ENCODE measurements at regions not wholly inside any gene's neighbourhood (a gene's known extent, or its start where the extent isn't known, plus 50 kb on each side); places are given as distances from the start of the nearest gene placed in this dataset.
"Not testable (repeated sequence)": the region's sequence is repeated elsewhere in the genome, so short reads cannot be mapped to it uniquely, and the experiment has no call there.

- Mint-ChIP-seq H3K9me3 (peaks cover 2% of the 10 kb centered on the region in 2 donors), H3K4me1 (ENCODE audit: low read depth) (no peaks in the 10 kb centered on the region), H3K36me3 (ENCODE audit: insufficient read depth in 2 of 2) (no peaks in the 10 kb centered on the region), H3K27me3 (ENCODE audit: low read depth) (no peaks in the 10 kb centered on the region), H3K4me3 (no peak overlapping the region), H3K27ac (no peak overlapping the region)
- ATAC-seq (replicated peaks in 1 of 2) (no peak), DNase-seq (no peak)
Observed at GRCh38 chr6:114888241-114888640, 545.4 kb upstream of the HS3ST5 start.

DNA sequence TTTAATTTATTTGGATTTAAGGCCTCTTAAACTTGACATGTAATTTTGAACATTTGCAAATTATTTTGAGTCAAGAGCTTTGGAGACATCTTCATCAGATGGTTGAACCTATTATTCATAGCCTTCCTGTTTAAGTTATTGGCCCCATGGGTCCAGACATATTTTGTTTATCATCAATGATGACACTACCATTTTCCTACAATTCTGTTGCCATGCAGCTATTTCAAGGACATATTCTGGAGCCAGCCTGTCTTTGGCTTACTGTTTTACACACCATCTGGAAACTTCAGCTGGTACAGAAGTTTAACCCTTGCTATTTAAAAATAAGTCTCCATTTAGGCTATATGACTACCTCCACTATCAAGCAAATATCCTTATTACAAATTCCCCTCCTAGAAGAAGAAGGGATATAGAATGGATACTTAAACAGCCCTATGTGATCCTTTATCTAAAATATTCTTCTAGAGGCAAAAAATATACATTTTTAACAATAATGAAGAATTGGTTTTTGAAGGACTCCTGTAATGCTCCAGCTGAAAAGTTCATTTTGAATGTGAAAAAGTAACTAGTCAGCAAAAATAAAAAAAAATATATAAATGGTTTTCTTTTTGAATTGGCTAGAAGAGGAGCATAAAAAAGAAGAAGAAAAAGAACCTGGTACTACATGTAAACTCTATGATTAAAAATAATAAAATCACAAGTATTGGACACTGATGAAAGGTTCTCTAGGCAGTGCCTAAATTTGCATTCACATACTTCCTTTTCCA is 544.0 kb upstream of the HS3ST5 start:
- Mint-ChIP-seq H3K4me1 (ENCODE audit: low read depth) (no peaks in the 10 kb centered on the region), H3K27me3 (ENCODE audit: low read depth) (no peaks in the 10 kb centered on the region), H3K36me3 (ENCODE audit: insufficient read depth in 2 of 2) (no peaks in the 10 kb centered on the region), H3K9me3 (peaks cover 2% of the 10 kb centered on the region in 2 donors), H3K4me3 (no peak overlapping the region), H3K27ac (no peak overlapping the region)
- DNase-seq: no peak
- no peak for ATAC-seq (replicated peaks in 1 of 2)

DNA sequence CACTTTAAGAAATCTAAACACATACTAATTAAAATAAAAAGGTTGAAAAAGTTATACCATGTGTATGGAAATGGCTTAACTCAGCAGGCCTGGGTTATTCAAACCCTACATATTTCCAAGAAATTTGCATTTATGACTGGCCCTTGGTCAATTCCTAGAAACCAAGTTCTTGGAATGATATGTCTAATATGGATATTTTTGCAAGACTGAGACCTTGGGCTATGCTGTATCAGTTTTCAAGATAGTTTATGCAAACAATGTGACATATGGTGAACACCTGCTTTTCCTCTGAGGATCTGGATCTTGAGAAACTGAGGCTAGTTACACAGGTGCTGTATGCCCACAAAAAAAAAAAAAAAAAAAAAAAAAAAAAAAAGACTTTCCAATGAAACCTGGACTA is 536.9 kb upstream of the HS3ST5 start:
- no peak overlapping the region for H3K4me3 Mint-ChIP-seq
- H3K9me3 Mint-ChIP-seq: peaks cover 2 to 11% of the 10 kb centered on the region in 2 donors
- ATAC-seq (replicated peaks in 1 of 2) (no peak), DNase-seq (no peak)
- H3K4me1 Mint-ChIP-seq (ENCODE audit: low read depth): no peaks in the 10 kb centered on the region
- H3K27me3 Mint-ChIP-seq (ENCODE audit: low read depth): no peaks in the 10 kb centered on the region
- no peaks in the 10 kb centered on the region for H3K36me3 Mint-ChIP-seq (ENCODE audit: insufficient read depth in 2 of 2)
- H3K27ac Mint-ChIP-seq: no peak overlapping the region

- no peaks in the 10 kb centered on the region for H3K36me3 Mint-ChIP-seq (ENCODE audit: insufficient read depth in 2 of 2)
- H3K4me1 Mint-ChIP-seq (ENCODE audit: low read depth): no peaks in the 10 kb centered on the region
- H3K27ac Mint-ChIP-seq: no peak overlapping the region
Observed at GRCh38 chr6:114878091-114878490, 535.3 kb upstream of the HS3ST5 start.

GRCh38 chr6:114874410-114874809 is 531.6 kb upstream of the HS3ST5 start:
- ATAC-seq (replicated peaks in 1 of 2): no peak
- Mint-ChIP-seq H3K4me1 (ENCODE audit: low read depth) (no peaks in the 10 kb centered on the region), H3K4me3 (no peak overlapping the region), H3K27me3 (ENCODE audit: low read depth) (no peaks in the 10 kb centered on the region), H3K36me3 (ENCODE audit: insufficient read depth in 2 of 2) (no peaks in the 10 kb centered on the region), H3K27ac (no peak overlapping the region), H3K9me3 (peaks cover 7 to 12% of the 10 kb centered on the region in 2 donors)
- no peak for DNase-seq

More at GRCh38 chr6:114878091-114878490, 535.3 kb upstream of the HS3ST5 start:
- Mint-ChIP-seq H3K27me3 (ENCODE audit: low read depth) (no peaks in the 10 kb centered on the region), H3K4me3 (no peak overlapping the region), H3K9me3 (peaks cover 4 to 12% of the 10 kb centered on the region in 2 donors)
- ATAC-seq (replicated peaks in 1 of 2) (no peak), DNase-seq (no peak)

DNA sequence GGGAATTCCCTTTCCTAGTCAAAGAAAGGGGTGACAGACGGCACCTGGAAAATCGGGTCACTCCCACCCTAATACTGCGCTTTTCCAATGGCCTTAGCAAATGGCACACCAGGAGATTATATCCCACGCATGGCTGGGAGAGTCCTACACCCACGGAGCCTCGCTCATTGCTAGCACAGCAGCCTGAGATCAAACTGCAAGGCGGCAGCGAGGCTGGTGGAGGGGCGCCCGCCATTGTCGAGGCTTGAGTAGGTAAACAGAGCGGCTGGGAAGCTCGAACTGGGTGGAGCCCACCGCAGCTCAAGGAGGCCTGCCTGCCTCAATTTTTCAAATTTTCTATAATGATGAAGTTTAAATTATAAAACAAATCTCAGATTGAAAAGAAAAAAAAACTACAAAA is 522.7 kb upstream of the HS3ST5 start:
- not testable (repeated sequence) for H3K36me3 Mint-ChIP-seq (ENCODE audit: insufficient read depth in 2 of 2); H3K4me3 Mint-ChIP-seq

DNA sequence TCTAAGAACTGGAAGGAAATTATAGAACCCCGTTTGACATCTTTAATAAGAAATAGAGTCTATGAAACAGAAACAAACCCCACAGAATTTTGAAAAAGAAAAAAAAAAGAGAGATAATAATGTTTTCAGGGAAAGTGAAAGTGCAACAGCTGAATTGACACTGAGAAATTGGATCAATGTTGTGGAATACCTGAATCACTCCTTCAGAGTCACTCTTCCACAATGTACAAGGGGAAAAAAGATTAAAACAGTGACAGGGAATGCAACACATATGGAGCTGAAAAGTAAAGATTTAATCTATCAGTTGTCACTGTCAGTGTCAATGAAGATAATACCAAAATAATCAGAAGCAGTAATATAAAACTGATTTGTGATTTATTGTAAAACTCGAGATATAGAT is 520.8 kb upstream of the HS3ST5 start:
- Mint-ChIP-seq H3K4me3 (no peak overlapping the region), H3K27ac (no peak overlapping the region), H3K9me3 (peaks cover 0 to 3% of the 10 kb centered on the region in 2 donors), H3K4me1 (ENCODE audit: low read depth) (no peaks in the 10 kb centered on the region), H3K27me3 (ENCODE audit: low read depth) (no peaks in the 10 kb centered on the region), H3K36me3 (ENCODE audit: insufficient read depth in 2 of 2) (peaks cover 0 to 1% of the 10 kb centered on the region in 2 donors)
- DNase-seq (no peak), ATAC-seq (replicated peaks in 1 of 2) (no peak)

More for the DNA sequence above, 522.7 kb upstream of the HS3ST5 start:
- not testable (repeated sequence) for H3K27ac Mint-ChIP-seq; H3K4me1 Mint-ChIP-seq (ENCODE audit: low read depth); H3K9me3 Mint-ChIP-seq; ATAC-seq (replicated peaks in 1 of 2); DNase-seq; H3K27me3 Mint-ChIP-seq (ENCODE audit: low read depth)

DNA sequence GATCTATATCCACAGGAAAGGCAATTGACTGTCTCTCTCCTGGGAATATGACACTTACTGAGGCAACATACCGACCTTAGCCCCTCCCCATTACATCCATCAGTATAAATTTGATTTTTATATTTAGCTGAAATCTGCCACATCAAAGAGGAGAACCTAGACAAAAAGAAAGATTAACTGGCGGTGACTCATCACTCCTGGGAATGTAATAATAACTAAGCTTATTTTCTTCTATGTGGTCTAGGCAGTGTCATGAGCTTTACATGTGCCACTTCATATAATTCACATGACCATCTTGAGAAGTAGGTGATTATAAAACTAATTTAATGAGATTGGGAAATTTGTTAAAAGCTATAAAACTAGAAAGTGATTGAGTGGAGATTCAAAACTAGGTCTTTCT is 520.0 kb upstream of the HS3ST5 start:
- no peak overlapping the region for H3K4me3 Mint-ChIP-seq
- H3K27me3 Mint-ChIP-seq (ENCODE audit: low read depth): no peaks in the 10 kb centered on the region
- H3K36me3 Mint-ChIP-seq (ENCODE audit: insufficient read depth in 2 of 2): peaks cover 0 to 1% of the 10 kb centered on the region in 2 donors
- no peak for ATAC-seq (replicated peaks in 1 of 2)
- no peaks in the 10 kb centered on the region for H3K4me1 Mint-ChIP-seq (ENCODE audit: low read depth)
- H3K9me3 Mint-ChIP-seq: peaks cover 0 to 3% of the 10 kb centered on the region in 2 donors
- H3K27ac Mint-ChIP-seq: no peak overlapping the region
- no peak for DNase-seq

- Mint-ChIP-seq H3K27me3 (ENCODE audit: low read depth) (no peaks in the 10 kb centered on the region), H3K4me1 (ENCODE audit: low read depth) (no peaks in the 10 kb centered on the region), H3K27ac (no peak overlapping the region), H3K9me3 (peaks cover 2 to 3% of the 10 kb centered on the region in 2 donors), H3K4me3 (no peak overlapping the region), H3K36me3 (ENCODE audit: insufficient read depth in 2 of 2) (peaks cover 0 to 1% of the 10 kb centered on the region in 2 donors)
- ATAC-seq (replicated peaks in 1 of 2): no peak
- no peak for DNase-seq
Observed at GRCh38 chr6:114862064-114862463, 519.2 kb upstream of the HS3ST5 start.

DNA sequence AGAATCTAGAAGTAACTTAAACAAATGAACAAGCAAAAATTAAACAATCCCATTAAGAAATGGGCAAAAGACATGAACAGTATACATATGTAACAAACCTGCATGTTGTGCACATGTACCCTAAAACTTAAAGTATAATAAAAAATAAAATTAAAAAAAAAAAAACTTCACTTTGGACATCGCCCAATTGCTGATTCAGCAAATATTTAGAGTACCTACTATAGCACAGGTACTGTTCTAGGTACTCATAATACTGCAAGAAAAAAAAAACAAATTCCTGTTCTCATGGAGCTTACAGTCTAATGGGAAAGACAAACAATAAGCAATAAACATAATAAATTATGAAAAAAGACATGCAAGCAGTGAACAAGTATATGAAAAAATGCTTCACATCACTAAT is 501.5 kb upstream of the HS3ST5 start:
- no peak overlapping the region for H3K4me3 Mint-ChIP-seq
- peaks cover 0 to 4% of the 10 kb centered on the region in 2 donors for H3K36me3 Mint-ChIP-seq (ENCODE audit: insufficient read depth in 2 of 2)
- H3K4me1 Mint-ChIP-seq (ENCODE audit: low read depth): no peaks in the 10 kb centered on the region
- no peak overlapping the region for H3K27ac Mint-ChIP-seq
- DNase-seq: no peak
- H3K9me3 Mint-ChIP-seq: peaks cover 9 to 15% of the 10 kb centered on the region in 2 donors
- no peak for ATAC-seq (replicated peaks in 1 of 2)
- no peaks in the 10 kb centered on the region for H3K27me3 Mint-ChIP-seq (ENCODE audit: low read depth)

GRCh38 chr6:114839019-114839418 is 496.2 kb upstream of the HS3ST5 start:
- Mint-ChIP-seq H3K27me3 (ENCODE audit: low read depth) (no peaks in the 10 kb centered on the region), H3K27ac (no peak overlapping the region), H3K4me3 (no peak overlapping the region), H3K4me1 (ENCODE audit: low read depth) (no peaks in the 10 kb centered on the region), H3K36me3 (ENCODE audit: insufficient read depth in 2 of 2) (peaks cover 0 to 3% of the 10 kb centered on the region in 2 donors), H3K9me3 (peaks cover 12 to 14% of the 10 kb centered on the region in 2 donors)
- DNase-seq (no peak), ATAC-seq (replicated peaks in 1 of 2) (no peak)

DNA sequence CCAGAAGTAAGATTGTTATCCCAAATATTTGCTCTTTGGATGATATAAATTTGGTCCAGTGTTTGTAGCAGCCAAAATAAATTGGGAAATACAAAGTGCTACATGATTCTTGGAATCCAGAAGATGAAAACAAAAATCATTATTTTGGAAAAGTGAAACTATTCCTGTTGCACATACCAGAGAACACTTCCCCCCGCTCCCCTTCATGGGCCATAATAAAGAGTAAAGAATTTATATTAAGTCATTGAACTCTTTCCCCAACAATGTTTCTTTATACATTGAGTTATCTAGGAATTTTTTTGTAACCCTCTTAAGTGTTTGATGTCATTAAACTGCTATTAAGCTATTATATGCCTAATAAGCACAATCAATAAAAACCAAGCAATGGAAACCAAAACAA is 490.4 kb upstream of the HS3ST5 start:
- H3K4me1 Mint-ChIP-seq (ENCODE audit: low read depth): no peaks in the 10 kb centered on the region
- no peak overlapping the region for H3K4me3 Mint-ChIP-seq

GRCh38 chr6:114830515-114830914 is 487.7 kb upstream of the HS3ST5 start:
- no peak for DNase-seq
- no peaks in the 10 kb centered on the region for H3K4me1 Mint-ChIP-seq (ENCODE audit: low read depth)
- no peak overlapping the region for H3K4me3 Mint-ChIP-seq
- H3K9me3 Mint-ChIP-seq: peaks cover 3 to 7% of the 10 kb centered on the region in 2 donors
- no peaks in the 10 kb centered on the region for H3K36me3 Mint-ChIP-seq (ENCODE audit: insufficient read depth in 2 of 2)
- no peak overlapping the region for H3K27ac Mint-ChIP-seq
- no peak for ATAC-seq (replicated peaks in 1 of 2)
- H3K27me3 Mint-ChIP-seq (ENCODE audit: low read depth): no peaks in the 10 kb centered on the region

More for the DNA sequence above, 490.4 kb upstream of the HS3ST5 start:
- Mint-ChIP-seq H3K9me3 (peaks cover 4 to 9% of the 10 kb centered on the region in 2 donors), H3K27me3 (ENCODE audit: low read depth) (no peaks in the 10 kb centered on the region), H3K27ac (no peak overlapping the region), H3K36me3 (ENCODE audit: insufficient read depth in 2 of 2) (no peaks in the 10 kb centered on the region)
- ATAC-seq (replicated peaks in 1 of 2) (no peak), DNase-seq (no peak)

DNA sequence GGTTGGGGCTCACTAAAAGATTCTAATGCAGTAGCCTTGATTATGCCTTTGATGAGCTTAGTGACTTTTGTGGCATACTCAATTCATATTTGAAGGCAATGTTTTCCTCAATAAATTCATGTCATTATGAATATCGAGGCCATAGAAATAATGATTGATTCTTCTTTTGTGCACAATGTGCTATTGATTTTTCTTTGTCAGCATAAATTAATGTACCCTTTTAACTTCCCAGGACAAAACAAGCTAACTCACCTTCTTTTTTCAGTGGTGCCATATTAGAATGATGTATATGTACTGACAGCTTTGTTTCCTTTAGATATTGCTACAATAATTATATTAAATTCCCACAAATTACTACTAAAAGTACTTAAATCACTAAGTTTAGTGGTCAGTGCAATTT is 484.3 kb upstream of the HS3ST5 start:
- H3K27ac Mint-ChIP-seq: no peak overlapping the region
- H3K9me3 Mint-ChIP-seq: peaks cover 1 to 4% of the 10 kb centered on the region in 2 donors
- H3K27me3 Mint-ChIP-seq (ENCODE audit: low read depth): no peaks in the 10 kb centered on the region
- H3K36me3 Mint-ChIP-seq (ENCODE audit: insufficient read depth in 2 of 2): no peaks in the 10 kb centered on the region
- H3K4me1 Mint-ChIP-seq (ENCODE audit: low read depth): no peaks in the 10 kb centered on the region
- ATAC-seq (replicated peaks in 1 of 2) (no peak), DNase-seq (no peak)
- H3K4me3 Mint-ChIP-seq: no peak overlapping the region

Data from activated T-cell treated with anti-CD3 and anti-CD28 coated beads, Interleukin-2, amount 50 U/mL, for 72 hours (primary cell).